Peyer's patch (tissue), 4 donors: ENCODE measurements at regions not wholly inside any gene's neighbourhood (a gene's known extent, or its start where the extent isn't known, plus 50 kb on each side); places are given as distances from the start of the nearest gene placed in this dataset.

Experiments
- CTCF ChIP-seq, 6 experiments: fragments of 450-650 bp in 4 of 6; fragments of 200-600 bp in 2 of 6; sonication (generic) in 1 of 6; IDR thresholded peaks; one replicate each; pipeline ENCODE4 v1.5.1; 2017 to 2019; ENCODE audit warnings: antibody characterized with exemption in 6 of 6, mild to moderate bottlenecking in 3 of 6, moderate library complexity in 1 of 6
- POLR2A ChIP-seq, 2 donors: fragments of 450-650 bp; IDR thresholded peaks; one replicate each; pipeline ENCODE4 v1.5.1; 2017; ENCODE audit warnings: antibody characterized with exemption in 2 of 2, mild to moderate bottlenecking in 2 of 2, moderate library complexity in 2 of 2

DNA sequence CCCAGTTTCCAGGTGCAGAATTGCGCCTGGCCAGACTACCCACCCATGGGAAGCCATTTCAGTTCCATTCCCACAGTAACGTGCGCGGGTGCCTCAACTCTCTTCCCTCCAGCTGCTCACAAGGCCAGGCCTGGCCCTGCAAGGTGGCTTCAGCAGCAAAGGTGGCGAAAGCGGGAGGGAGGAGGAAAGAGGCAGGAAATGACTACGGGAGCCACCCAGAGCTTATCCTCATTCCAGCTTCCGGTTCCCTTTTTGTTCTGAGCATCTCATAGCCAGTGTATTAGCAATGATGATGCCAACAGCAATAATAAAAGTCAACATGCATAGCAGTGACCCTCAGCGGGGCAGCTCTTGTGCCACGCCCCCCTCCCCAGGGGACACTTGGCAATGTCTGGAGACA is 101.5 kb upstream of the BOD1 start:
- TF ChIP-seq POLR2A (IDR thresholded peaks at IDR 0.05) (no peak), CTCF (IDR thresholded peaks at IDR 0.05) (no peak)
